ENCODE measurements at regions not wholly inside any gene's neighbourhood (a gene's known extent, or its start where the extent isn't known, plus 50 kb on each side); places are given as distances from the start of the nearest gene placed in this dataset.

DNA sequence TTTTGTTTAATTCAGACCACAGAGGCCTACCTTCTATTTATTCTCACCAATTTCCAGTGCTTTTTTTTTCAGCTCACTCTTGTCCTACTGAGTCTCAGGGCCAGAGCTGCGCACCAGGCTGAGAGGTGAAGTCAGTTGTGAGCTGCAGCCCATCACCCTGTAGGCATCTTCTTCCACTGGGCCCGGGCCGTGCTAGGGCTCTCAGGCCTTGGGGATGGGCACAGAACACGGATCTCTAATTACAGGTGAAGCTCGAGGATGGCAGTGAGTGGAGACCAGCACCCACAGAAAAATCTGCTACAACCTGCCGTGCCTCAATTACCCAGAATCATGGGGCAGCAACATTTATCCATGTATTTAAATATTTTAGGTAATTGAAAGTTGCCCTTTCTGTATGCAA lies 82.1 kb downstream of the IRX5 start:
- BruUV-seq (replicated peaks) = no TSS peak
- no peak overlapping the region for H3K4me2 ChIP-seq (ENCODE audit: insufficient read depth, low read length)
- ChIA-PET CTCF (no interaction called here), POLR2A (no interaction called here)
- intact Hi-C loops (cut with micrococcal nuclease) = no loop called here
- no peaks in the 10 kb centered on the region for H3K79me2 ChIP-seq (ENCODE audit: control insufficient read depth, insufficient read depth, low read length)
- DNase-seq (ENCODE audit: low read depth, low spot score) = no peak
- H3K4me3 ChIP-seq (replicated peaks in 1 of 3; ENCODE audit: insufficient read depth in 1 of 3, low read depth in 1 of 3, low read length in 3 of 3) = no peak overlapping the region
- FAIRE-seq = no peak
- H4K20me1 ChIP-seq (replicated peaks; ENCODE audit: control insufficient read depth, extremely low read depth, insufficient read depth, low read length) = no peaks in the 10 kb centered on the region
- no peaks in the 10 kb centered on the region for H3K27me3 ChIP-seq (ENCODE audit: control insufficient read depth in 2 of 2, insufficient read depth in 2 of 2, low read length in 2 of 2)
- no peak overlapping the region for H3K9ac ChIP-seq (replicated peaks; ENCODE audit: extremely low read depth, insufficient read depth, low read length)
- H3K27ac ChIP-seq (ENCODE audit: insufficient read depth, low read depth, low read length) = no peak overlapping the region
- dilution Hi-C loops (cut with MboI; ENCODE audit: extremely low pct_ligation_motif_present, low sequenced_read_pairs) = no loop called here
- no peaks in the 10 kb centered on the region for H3K9me3 ChIP-seq (replicated peaks; ENCODE audit: control insufficient read depth, insufficient read depth, low read length)
- no peak overlapping the region for H2AFZ ChIP-seq (ENCODE audit: low read depth, low read length)
- no peaks in the 10 kb centered on the region for H3K4me1 ChIP-seq (ENCODE audit: control insufficient read depth, extremely low read depth, insufficient read depth, low read length)
- no peaks in the 10 kb centered on the region for H3K9me1 ChIP-seq (replicated peaks; ENCODE audit: control insufficient read depth, extremely low read depth, insufficient read depth, low read length)
- TF ChIP-seq JUN (IDR thresholded peaks at IDR 0.05; ENCODE audit: borderline replicate concordance, insufficient read depth, insufficient read length, low read depth) (no peak), MAX (IDR thresholded peaks at IDR 0.05; ENCODE audit: insufficient read depth, insufficient read length) (no peak), EZH2 (IDR thresholded peaks at IDR 0.05; ENCODE audit: borderline replicate concordance, low read depth, low read length, severe bottlenecking) (no peak), MYC (IDR thresholded peaks at IDR 0.05; ENCODE audit: low read depth, low read length) (no peak), FOS (IDR thresholded peaks at IDR 0.05; ENCODE audit: borderline replicate concordance, insufficient read depth, low read length) (no peak), POLR2AphosphoS5 (IDR thresholded peaks at IDR 0.05; ENCODE audit: insufficient read depth, low read depth, low read length) (no peak), POLR2A (IDR thresholded peaks at IDR 0.05; ENCODE audit: low read depth, low read length) (no peak), GATA2 (IDR thresholded peaks at IDR 0.05; ENCODE audit: insufficient read depth, insufficient read length, low read depth, low read length) (no peak)
- TF ChIP-seq, protein P1, sequence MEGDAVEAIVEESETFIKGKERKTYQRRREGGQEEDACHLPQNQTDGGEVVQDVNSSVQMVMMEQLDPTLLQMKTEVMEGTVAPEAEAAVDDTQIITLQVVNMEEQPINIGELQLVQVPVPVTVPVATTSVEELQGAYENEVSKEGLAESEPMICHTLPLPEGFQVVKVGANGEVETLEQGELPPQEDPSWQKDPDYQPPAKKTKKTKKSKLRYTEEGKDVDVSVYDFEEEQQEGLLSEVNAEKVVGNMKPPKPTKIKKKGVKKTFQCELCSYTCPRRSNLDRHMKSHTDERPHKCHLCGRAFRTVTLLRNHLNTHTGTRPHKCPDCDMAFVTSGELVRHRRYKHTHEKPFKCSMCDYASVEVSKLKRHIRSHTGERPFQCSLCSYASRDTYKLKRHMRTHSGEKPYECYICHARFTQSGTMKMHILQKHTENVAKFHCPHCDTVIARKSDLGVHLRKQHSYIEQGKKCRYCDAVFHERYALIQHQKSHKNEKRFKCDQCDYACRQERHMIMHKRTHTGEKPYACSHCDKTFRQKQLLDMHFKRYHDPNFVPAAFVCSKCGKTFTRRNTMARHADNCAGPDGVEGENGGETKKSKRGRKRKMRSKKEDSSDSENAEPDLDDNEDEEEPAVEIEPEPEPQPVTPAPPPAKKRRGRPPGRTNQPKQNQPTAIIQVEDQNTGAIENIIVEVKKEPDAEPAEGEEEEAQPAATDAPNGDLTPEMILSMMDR (IDR thresholded peaks at IDR 0.05; ENCODE audit: extremely low read depth in 1 of 2, insufficient read depth in 1 of 2, low read depth in 1 of 2, low read length in 2 of 2) = no peak
- no peaks in the 10 kb centered on the region for H3K36me3 ChIP-seq (ENCODE audit: control insufficient read depth in 2 of 2, extremely low read depth in 1 of 2, insufficient read depth in 2 of 2, low read length in 2 of 2)

All from endothelial cell of umbilical vein (primary cell).